Fibroblast of lung (primary cell): ENCODE measurements at regions not wholly inside any gene's neighbourhood (a gene's known extent, or its start where the extent isn't known, plus 50 kb on each side); places are given as distances from the start of the nearest gene placed in this dataset.

Experiments
- EZH2 ChIP-seq: IDR thresholded peaks from 2 replicates; pipeline ENCODE4 v1.5.1; 2012; ENCODE audit warnings: low read length, control low read depth, mild to moderate bottlenecking; ENCODE audit errors: missing control alignments
- TF ChIP-seq, protein P1 (sequence below), 2 donors: IDR thresholded peaks in 1 of 2; conservative IDR thresholded peaks in 1 of 2; 1 replicate in 1 of 2; 2 replicates in 1 of 2; pipeline ENCODE4 v1.5.1; 2011 to 2012; ENCODE audit warnings: low read length in 2 of 2, control low read depth in 1 of 2, inconsistent platforms in 1 of 2, low read depth in 1 of 2, mild to moderate bottlenecking in 1 of 2

DNA sequence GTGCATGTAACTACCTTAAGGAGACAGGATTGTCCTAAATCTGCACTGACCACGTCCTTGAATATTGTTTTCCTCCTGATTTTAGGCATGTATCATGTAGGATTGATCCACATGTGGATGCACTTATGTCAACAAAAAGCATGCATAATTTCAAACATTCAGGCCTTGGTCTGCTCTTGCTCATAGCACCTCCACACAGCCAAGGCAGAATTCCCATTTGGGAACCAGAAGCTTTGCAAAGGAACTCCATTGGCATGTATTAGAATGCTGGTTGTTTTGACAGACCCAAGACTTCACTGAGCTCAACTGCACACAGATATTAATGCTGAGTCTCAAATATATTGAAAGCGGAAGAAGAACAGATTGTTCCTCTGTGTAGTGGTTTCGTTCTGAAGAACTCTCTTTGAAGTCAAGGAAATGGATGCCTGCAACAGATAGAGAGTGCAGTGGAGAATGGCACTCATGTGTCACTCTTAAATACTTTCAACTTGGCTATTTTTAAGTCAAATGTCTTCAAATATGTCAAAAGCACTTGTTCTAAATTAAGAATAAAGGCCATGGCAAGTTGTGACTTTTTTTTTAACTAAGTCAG is 387.6 kb downstream of the LTN1 start:
- no peak for TF ChIP-seq EZH2
- TF ChIP-seq, protein P1, sequence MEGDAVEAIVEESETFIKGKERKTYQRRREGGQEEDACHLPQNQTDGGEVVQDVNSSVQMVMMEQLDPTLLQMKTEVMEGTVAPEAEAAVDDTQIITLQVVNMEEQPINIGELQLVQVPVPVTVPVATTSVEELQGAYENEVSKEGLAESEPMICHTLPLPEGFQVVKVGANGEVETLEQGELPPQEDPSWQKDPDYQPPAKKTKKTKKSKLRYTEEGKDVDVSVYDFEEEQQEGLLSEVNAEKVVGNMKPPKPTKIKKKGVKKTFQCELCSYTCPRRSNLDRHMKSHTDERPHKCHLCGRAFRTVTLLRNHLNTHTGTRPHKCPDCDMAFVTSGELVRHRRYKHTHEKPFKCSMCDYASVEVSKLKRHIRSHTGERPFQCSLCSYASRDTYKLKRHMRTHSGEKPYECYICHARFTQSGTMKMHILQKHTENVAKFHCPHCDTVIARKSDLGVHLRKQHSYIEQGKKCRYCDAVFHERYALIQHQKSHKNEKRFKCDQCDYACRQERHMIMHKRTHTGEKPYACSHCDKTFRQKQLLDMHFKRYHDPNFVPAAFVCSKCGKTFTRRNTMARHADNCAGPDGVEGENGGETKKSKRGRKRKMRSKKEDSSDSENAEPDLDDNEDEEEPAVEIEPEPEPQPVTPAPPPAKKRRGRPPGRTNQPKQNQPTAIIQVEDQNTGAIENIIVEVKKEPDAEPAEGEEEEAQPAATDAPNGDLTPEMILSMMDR (conservative IDR thresholded peaks at IDR 0.05 in 1 of 2, IDR thresholded peaks at IDR 0.05 in 1 of 2; ENCODE audit: low read depth in 1 of 2, low read length in 2 of 2) = no peak
